Transverse colon (tissue), 4 donors: ENCODE measurements at regions not wholly inside any gene's neighbourhood (a gene's known extent, or its start where the extent isn't known, plus 50 kb on each side); places are given as distances from the start of the nearest gene placed in this dataset.

Experiments
- DNase-seq: peaks from one replicate; pipeline ENCODE4 v3.0.0-alpha.2; 2019
- H3K27ac ChIP-seq, 4 donors: fragments of 200-600 bp; sonication (generic); 2 replicates each; pipeline ENCODE4 v1.5.1; 2016 to 2018; ENCODE audit warnings: inconsistent platforms in 4 of 4
- H3K27me3 ChIP-seq: fragments of 200-600 bp; sonication (generic); 2 replicates; pipeline ENCODE4 v1.5.1; 2017; ENCODE audit warnings: inconsistent platforms
- H3K36me3 ChIP-seq, 4 donors: fragments of 200-600 bp; sonication (generic); 2 replicates each; pipeline ENCODE4 v1.5.1; 2017 to 2019; ENCODE audit warnings: inconsistent platforms in 4 of 4
- H3K4me1 ChIP-seq, 4 donors: fragments of 200-600 bp; sonication (generic); 2 replicates each; pipeline ENCODE4 v1.5.1; 2017 to 2020; ENCODE audit warnings: inconsistent platforms in 4 of 4
- H3K4me3 ChIP-seq, 4 donors: fragments of 200-600 bp; sonication (generic); 1 replicate in 1 of 4; 2 replicates in 3 of 4; pipeline versions ENCODE4 v1.5.1 to v1.6.1; 2017 to 2019; ENCODE audit warnings: inconsistent platforms in 4 of 4
- H3K9me3 ChIP-seq, 2 donors: fragments of 200-600 bp; sonication (generic); 2 replicates each; pipeline ENCODE4 v1.5.1; 2017 to 2019; ENCODE audit warnings: inconsistent platforms in 2 of 2
- EP300 ChIP-seq: sonication (generic); formaldehyde crosslinking; IDR thresholded peaks from one replicate; pipeline ENCODE4 v1.6.1; 2017; ENCODE audit warnings: antibody characterized with exemption, low read depth
- POLR2A ChIP-seq: fragments of 450-650 bp; IDR thresholded peaks from one replicate; pipeline ENCODE4 v1.6.1; 2016; ENCODE audit warnings: antibody characterized with exemption, mild to moderate bottlenecking, moderate library complexity
- POLR2AphosphoS5 ChIP-seq, 3 donors: sonication (generic); formaldehyde crosslinking; IDR thresholded peaks; one replicate each; pipeline ENCODE4 v1.6.1; 2016; ENCODE audit warnings: antibody characterized with exemption in 3 of 3
- WGBS, 2 donors: methylation state at CpG; one replicate each; pipeline ENCODE4 v1.1.5; 2018; ENCODE audit warnings: low coverage in 1 of 2; 5-methylcytosine and 5-hydroxymethylcytosine counted together
- in situ Hi-C, 4 donors: fragments of 200-750 bp; cut with MboI; loops; one replicate each; pipeline versions ENCODE4 v1.15.0 to v1.15.1; 2017; ENCODE audit warnings: low sequenced_read_pairs in 3 of 4, low pct_ligation_motif_present in 1 of 4, low pct_unique_long_range_greater_than_20kb in 1 of 4
- intact Hi-C: fragments of 100-400 bp; cut with DNase I; formaldehyde crosslinking; loops from one replicate; pipeline ENCODE4 v1.15.1; 2023; ENCODE audit warnings: low total_unique reads
- TF ChIP-seq, protein P1 (sequence below), 5 experiments: fragments of 200-600 bp in 3 of 5; fragments of 450-650 bp in 2 of 5; sonication (generic) in 3 of 5; IDR thresholded peaks; 1 replicate in 2 of 5; 2 replicates in 3 of 5; pipeline ENCODE4 v1.5.1; 2016 to 2017; ENCODE audit warnings: antibody characterized with exemption in 5 of 5, inconsistent platforms in 3 of 5, mild to moderate bottlenecking in 2 of 5, moderate library complexity in 1 of 5

DNA sequence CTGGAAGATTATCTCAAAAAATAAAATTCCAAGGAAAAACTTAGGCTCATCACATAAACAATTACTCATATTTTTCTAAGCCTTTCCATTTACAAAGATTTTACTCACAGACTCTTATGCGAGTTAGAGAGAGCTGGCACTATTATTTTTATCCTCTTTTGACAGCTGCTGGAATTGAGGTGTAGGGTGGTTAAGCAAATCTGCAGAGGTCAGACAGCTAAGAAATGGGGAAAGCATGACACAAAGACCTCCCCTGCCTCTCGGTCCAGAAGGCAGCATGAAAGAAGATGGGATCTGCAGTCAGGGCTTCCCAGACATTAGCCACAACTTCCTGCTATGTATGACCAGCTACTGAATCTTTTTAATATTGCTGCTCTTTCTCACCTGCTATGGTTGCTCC is 89.9 kb upstream of the CPEB2 start:
- in situ Hi-C loops, result no loop called here
- no peak for DNase-seq
- Histone ChIP-seq H3K27ac (no peak overlapping the region), H3K4me1 (peaks cover 0 to 4% (median 0%) of the 10 kb centered on the region in 4 donors), H3K9me3 (no peaks in the 10 kb centered on the region), H3K27me3 (no peaks in the 10 kb centered on the region), H3K36me3 (no peaks in the 10 kb centered on the region), H3K4me3 (no peak overlapping the region)
- no peak for TF ChIP-seq POLR2AphosphoS5 (IDR thresholded peaks at IDR 0.05)
- TF ChIP-seq, protein P1, sequence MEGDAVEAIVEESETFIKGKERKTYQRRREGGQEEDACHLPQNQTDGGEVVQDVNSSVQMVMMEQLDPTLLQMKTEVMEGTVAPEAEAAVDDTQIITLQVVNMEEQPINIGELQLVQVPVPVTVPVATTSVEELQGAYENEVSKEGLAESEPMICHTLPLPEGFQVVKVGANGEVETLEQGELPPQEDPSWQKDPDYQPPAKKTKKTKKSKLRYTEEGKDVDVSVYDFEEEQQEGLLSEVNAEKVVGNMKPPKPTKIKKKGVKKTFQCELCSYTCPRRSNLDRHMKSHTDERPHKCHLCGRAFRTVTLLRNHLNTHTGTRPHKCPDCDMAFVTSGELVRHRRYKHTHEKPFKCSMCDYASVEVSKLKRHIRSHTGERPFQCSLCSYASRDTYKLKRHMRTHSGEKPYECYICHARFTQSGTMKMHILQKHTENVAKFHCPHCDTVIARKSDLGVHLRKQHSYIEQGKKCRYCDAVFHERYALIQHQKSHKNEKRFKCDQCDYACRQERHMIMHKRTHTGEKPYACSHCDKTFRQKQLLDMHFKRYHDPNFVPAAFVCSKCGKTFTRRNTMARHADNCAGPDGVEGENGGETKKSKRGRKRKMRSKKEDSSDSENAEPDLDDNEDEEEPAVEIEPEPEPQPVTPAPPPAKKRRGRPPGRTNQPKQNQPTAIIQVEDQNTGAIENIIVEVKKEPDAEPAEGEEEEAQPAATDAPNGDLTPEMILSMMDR (IDR thresholded peaks at IDR 0.05), result no peak
- no peak for TF ChIP-seq EP300
- no peak for TF ChIP-seq POLR2A
- 61 to 83% methylated on average over 2 of the region's 2 CpGs for WGBS, 2 donors
- intact Hi-C loops, result no loop called here

DNA sequence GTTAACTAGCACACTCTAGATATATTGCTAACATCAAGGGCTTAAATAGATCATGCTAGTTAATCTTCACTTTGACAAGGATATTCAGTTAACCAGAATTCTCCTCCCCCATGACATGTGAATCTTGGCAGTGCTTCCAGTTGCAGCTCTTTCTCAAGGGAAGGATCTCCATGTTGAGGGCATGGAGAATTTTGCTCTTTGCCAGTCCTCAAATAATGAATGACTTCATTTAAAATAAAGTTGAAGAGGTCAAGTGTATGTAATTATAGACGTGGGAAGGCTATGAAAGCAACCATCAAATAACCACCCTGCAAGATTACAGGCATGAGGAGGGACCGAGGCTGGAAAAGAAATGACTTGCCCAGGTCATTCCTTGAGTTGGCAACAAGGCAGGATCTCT is 87.3 kb upstream of the CPEB2 start:
- no peaks in the 10 kb centered on the region for H3K36me3 ChIP-seq
- peaks cover 0 to 4% (median 0%) of the 10 kb centered on the region in 4 donors for H3K4me1 ChIP-seq
- 49 to 61% methylated on average over 2 of the region's 2 CpGs for WGBS, 2 donors
- TF ChIP-seq, protein P1 (IDR thresholded peaks at IDR 0.05), result no peak
- no peak for TF ChIP-seq POLR2AphosphoS5 (IDR thresholded peaks at IDR 0.05)
- H3K9me3 ChIP-seq, result no peaks in the 10 kb centered on the region
- in situ Hi-C loops, result no loop called here
- no peaks in the 10 kb centered on the region for H3K27me3 ChIP-seq
- no peak overlapping the region for H3K27ac ChIP-seq
- no peak overlapping the region for H3K4me3 ChIP-seq
- no peak for DNase-seq
- intact Hi-C loops, result no loop called here

DNA sequence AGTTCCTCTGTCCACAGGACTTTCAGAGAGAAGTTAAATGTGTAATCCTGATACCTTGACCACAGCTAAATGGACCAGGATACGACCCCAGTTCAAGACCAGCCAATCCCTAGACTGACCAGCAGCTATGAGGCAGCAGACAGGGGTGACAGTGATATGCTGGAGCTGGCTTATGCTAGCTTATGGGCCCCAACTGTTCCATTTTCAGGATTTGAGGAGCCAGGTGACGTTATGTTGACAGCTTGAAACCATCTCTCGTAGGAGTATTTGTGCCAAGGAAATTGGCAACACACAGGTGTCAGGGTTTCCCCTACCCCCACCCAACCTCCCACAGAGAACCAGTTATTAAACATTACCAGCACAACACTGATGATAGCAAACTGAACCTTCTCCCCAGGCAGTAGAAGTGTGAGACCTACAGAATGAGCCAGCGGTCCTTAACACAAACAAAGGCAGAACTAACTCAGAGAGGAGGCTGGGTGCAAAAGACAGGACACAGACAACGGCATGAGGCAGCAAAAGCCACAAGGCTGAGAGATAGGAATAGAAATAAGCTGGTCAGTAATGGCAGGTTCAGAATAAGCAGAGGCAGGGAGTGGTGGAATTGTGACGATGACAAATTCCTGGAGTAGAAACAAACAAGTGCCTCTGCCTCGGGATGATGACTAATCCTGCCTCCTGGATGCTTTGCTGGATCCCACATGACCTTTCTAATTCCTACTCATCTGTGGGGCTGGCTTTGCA is 85.6 kb upstream of the CPEB2 start:
- in situ Hi-C loops (no loop called here), intact Hi-C loops (no loop called here)
- TF ChIP-seq, protein P1 (IDR thresholded peaks at IDR 0.05), result no peak
- no peak for TF ChIP-seq POLR2AphosphoS5 (IDR thresholded peaks at IDR 0.05)
- TF ChIP-seq POLR2A, result no peak
- no peak for TF ChIP-seq EP300
- no peaks in the 10 kb centered on the region for H3K27me3 ChIP-seq
- no peak overlapping the region for H3K4me3 ChIP-seq
- peaks cover 0 to 4% (median 0%) of the 10 kb centered on the region in 4 donors for H3K4me1 ChIP-seq
- WGBS, 2 donors, result 7 to 31% methylated on average over 4 to 7 of the region's 7 CpGs
- H3K27ac ChIP-seq, result no peak overlapping the region
- H3K9me3 ChIP-seq, result no peaks in the 10 kb centered on the region
- H3K36me3 ChIP-seq, result no peaks in the 10 kb centered on the region
- no peak for DNase-seq

DNA sequence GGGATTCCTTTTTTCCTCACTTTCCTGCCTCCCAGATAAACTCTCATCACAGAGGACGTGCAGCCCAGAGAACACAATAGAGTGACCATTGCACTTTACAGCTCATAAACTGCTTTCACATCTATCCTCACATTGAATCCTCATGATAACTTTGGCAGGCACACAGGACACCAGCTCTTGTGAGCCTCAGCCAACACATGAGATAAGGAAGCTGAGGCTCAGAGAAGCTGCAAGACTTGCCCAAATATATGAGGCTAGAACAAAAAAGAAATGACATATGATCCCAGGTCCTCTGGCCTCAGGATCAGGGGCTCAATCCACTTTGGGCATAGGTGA is 85.0 kb upstream of the CPEB2 start:
- Histone ChIP-seq H3K9me3 (no peaks in the 10 kb centered on the region), H3K4me3 (no peak overlapping the region), H3K27ac (no peak overlapping the region), H3K4me1 (peaks cover 0 to 4% (median 0%) of the 10 kb centered on the region in 4 donors), H3K36me3 (no peaks in the 10 kb centered on the region), H3K27me3 (no peaks in the 10 kb centered on the region)
- TF ChIP-seq EP300 (no peak), POLR2A (no peak), POLR2AphosphoS5 (IDR thresholded peaks at IDR 0.05) (no peak)
- TF ChIP-seq, protein P1 (IDR thresholded peaks at IDR 0.05), result no peak
- in situ Hi-C loops (no loop called here), intact Hi-C loops (no loop called here)
- no peak for DNase-seq
- 0 to 22% methylated on average over 1 of the region's 1 CpG for WGBS, 2 donors
